ENCODE measurements at regions not wholly inside any gene's neighbourhood (a gene's known extent, or its start where the extent isn't known, plus 50 kb on each side); places are given as distances from the start of the nearest gene placed in this dataset.

- TF ChIP-seq SUZ12 (IDR thresholded peaks at IDR 0.05; ENCODE audit: low read length) (no peak), MAFK (IDR thresholded peaks at IDR 0.05; ENCODE audit: low read depth, low read length) (no peak)
Observed at GRCh38 chr4:111946800-111947199, 198.5 kb upstream of the FAM241A start (continued).

- Histone ChIP-seq H3K27ac (ENCODE audit: low read depth, low read length) (no peak overlapping the region), H2BK120ac (replicated peaks; ENCODE audit: low read depth, low read length) (no peak overlapping the region), H4K20me1 (replicated peaks in 1 of 2; ENCODE audit: control insufficient read depth in 1 of 2, insufficient read depth in 2 of 2, low read length in 2 of 2) (no peaks in the 10 kb centered on the region), H3K9me3 (ENCODE audit: insufficient read depth in 2 of 2, low read depth in 1 of 2, low read length in 1 of 2) (no peaks in the 10 kb centered on the region), H2AK5ac (ENCODE audit: low read depth, low read length) (no peak overlapping the region), H2AFZ (ENCODE audit: low read length) (no peak overlapping the region), H3K9ac (replicated peaks in 1 of 4; ENCODE audit: extremely low read depth in 1 of 4, low read depth in 3 of 4, low read length in 3 of 4) (no peak overlapping the region), H3K79me1 (ENCODE audit: low read depth, low read length) (no peaks in the 10 kb centered on the region), H2BK15ac (ENCODE audit: low read length) (no peak overlapping the region), H4K5ac (ENCODE audit: insufficient read length, low read depth, low read length) (no peak overlapping the region), H3K18ac (ENCODE audit: extremely low read depth, low read length) (no peak overlapping the region), H3K4me3 (ENCODE audit: extremely low read depth in 1 of 4, insufficient read depth in 2 of 4, low read depth in 3 of 4, low read length in 4 of 4) (no peak overlapping the region), H3K4me2 (ENCODE audit: insufficient read depth in 1 of 2, low read depth in 2 of 2, low read length in 2 of 2) (no peak overlapping the region), H3K36me3 (ENCODE audit: control insufficient read depth in 2 of 4, insufficient read depth in 4 of 4, low read length in 3 of 4) (no peaks in the 10 kb centered on the region), H3K4me1 (replicated peaks in 1 of 4; ENCODE audit: control insufficient read depth in 3 of 4, insufficient read depth in 4 of 4, low read length in 3 of 4) (no peaks in the 10 kb centered on the region), H3K4ac (replicated peaks; ENCODE audit: insufficient read length, low read depth, low read length) (no peak overlapping the region), H3K23ac (ENCODE audit: insufficient read length) (no peak overlapping the region), H3K79me2 (ENCODE audit: control insufficient read depth in 1 of 2, insufficient read depth in 2 of 2, low read length in 2 of 2) (no peaks in the 10 kb centered on the region), H2BK12ac (ENCODE audit: low read depth, low read length) (no peak overlapping the region), H3K56ac (replicated peaks; ENCODE audit: insufficient read length, low read depth, low read length) (no peak overlapping the region), H4K8ac (ENCODE audit: extremely low read depth, insufficient read depth, low read length) (no peak overlapping the region), H3K27me3 (replicated peaks in 1 of 4; ENCODE audit: control insufficient read depth in 3 of 4, extremely low read depth in 1 of 4, insufficient read depth in 3 of 4, low read length in 3 of 4) (no peaks in the 10 kb centered on the region), H2BK5ac (ENCODE audit: low read depth, low read length) (no peak overlapping the region), H3K23me2 (ENCODE audit: low read depth, low read length) (peaks cover 2% of the 10 kb centered on the region; the same call in 1 of the 2 replicates), H2BK20ac (ENCODE audit: low read length) (no peak overlapping the region), H3K14ac (ENCODE audit: insufficient read length) (no peak overlapping the region), H4K91ac (replicated peaks; ENCODE audit: insufficient read length, low read length) (no peak overlapping the region)
- FAIRE-seq = no peak
- ChIA-PET POLR2A (ENCODE audit: partially characterized antibody) (no interaction called here), CTCF (ENCODE audit: partially characterized antibody) (interaction anchor here (1.1 to 1.6 kb wide), 4 partner anchors 9 to 33 kb away, joined by 3 to 4 read pairs (median 3); no protein-coding TSS in a partner anchor)
- no peak for DNase-seq (ENCODE audit: low read depth in 1 of 2, low spot score in 2 of 2)
- TF ChIP-seq NRF1 (IDR thresholded peaks at IDR 0.05; ENCODE audit: low read depth, low read length) (no peak), ZNF274 (IDR thresholded peaks at IDR 0.05; ENCODE audit: borderline replicate concordance, extremely low read depth, low read length) (no peak)
Observed at GRCh38 chr4:111952688-111953087, 192.6 kb upstream of the FAM241A start.
